K562 (cell line): ENCODE measurements at regions not wholly inside any gene's neighbourhood (a gene's known extent, or its start where the extent isn't known, plus 50 kb on each side); places are given as distances from the start of the nearest gene placed in this dataset.

ENCODE experiments used
- EZH2 ChIP-seq: IDR thresholded peaks from 2 replicates; pipeline ENCODE4 v1.6.1; 2012; ENCODE audit warnings: low read depth, mild to moderate bottlenecking, inconsistent platforms, low read length, borderline replicate concordance
- KAT8 ChIP-seq: fragments of 450-650 bp; IDR thresholded peaks from 2 replicates; pipeline ENCODE4 v1.6.1; 2016; ENCODE audit warnings: low read depth, mild to moderate bottlenecking
- NONO ChIP-seq, 2 experiments: fragments of 200-400 bp in 1 of 2; fragments of 450-650 bp in 1 of 2; formaldehyde crosslinking in 1 of 2; IDR thresholded peaks; 2 replicates each; pipeline ENCODE4 v1.6.1; 2017; ENCODE audit warnings: low read depth in 2 of 2, mild to moderate bottlenecking in 2 of 2, moderate library complexity in 2 of 2, low read length in 1 of 2
- TAF1 ChIP-seq: IDR thresholded peaks from 2 replicates; pipeline ENCODE4 v1.6.1; 2011; ENCODE audit warnings: mild to moderate bottlenecking, low read length, moderate library complexity; ENCODE audit not compliant: insufficient read depth, control insufficient read depth, severe bottlenecking; ENCODE audit errors: extremely low read depth
- ZFPM2 ChIP-seq: fragments of 250-450 bp; sonication (Bioruptor Pico); IDR thresholded peaks from 2 replicates; pipeline ENCODE4 v1.5.1; 2022; ENCODE audit warnings: mild to moderate bottlenecking

DNA sequence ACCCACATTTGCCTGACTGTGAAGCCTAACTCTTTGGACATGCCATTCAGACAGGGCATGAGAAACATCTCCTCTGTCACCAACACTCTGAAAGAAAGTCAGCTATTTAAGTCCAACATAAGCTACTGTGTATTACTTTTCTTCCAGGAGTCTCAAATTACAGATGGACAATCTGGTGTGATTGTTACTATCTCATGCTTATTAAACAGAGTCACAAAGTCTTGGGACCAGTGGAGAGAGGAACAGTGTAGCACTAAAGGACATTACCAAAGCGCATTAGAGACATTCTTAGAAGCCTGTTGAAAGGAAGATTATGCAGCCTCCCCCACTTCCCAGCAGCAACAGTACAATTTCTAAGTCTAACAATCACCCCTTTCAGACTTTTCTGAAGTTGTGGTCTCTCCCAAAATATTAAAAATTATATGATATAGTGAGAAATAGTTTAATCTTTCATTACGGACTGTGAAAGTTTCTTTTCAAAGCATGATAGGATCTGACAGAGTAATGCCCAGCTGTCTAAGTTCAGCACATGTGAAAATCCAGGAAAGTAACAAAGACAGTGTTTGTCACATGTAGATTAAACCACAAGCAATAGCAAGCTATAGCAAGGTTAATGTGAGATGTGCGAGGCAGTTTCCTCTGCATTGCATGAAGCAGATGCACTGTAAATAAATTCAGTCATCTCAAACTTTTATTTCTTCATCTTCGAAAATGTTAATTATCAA, 280.9 kb upstream of the FZD8 start:
- TF ChIP-seq NONO (IDR thresholded peaks at IDR 0.05; ENCODE audit: low read depth in 2 of 2, low read length in 1 of 2) = no peak
- TF ChIP-seq TAF1 = no peak
- no peak for TF ChIP-seq ZFPM2 (CRISPR knock-in tag)
- TF ChIP-seq KAT8 = no peak
- no peak for TF ChIP-seq EZH2
